Endometrial microvascular endothelial cells (primary cell): ENCODE measurements at regions not wholly inside any gene's neighbourhood (a gene's known extent, or its start where the extent isn't known, plus 50 kb on each side); places are given as distances from the start of the nearest gene placed in this dataset.

Source experiments
- in situ Hi-C: cut with HindIII; loops from 2 replicates; pipeline ENCODE4 v1.10.0; 2017; ENCODE audit warnings: low sequenced_read_pairs, low pct_unique_long_range_greater_than_20kb; ENCODE audit errors: inconsistent ontology term

DNA sequence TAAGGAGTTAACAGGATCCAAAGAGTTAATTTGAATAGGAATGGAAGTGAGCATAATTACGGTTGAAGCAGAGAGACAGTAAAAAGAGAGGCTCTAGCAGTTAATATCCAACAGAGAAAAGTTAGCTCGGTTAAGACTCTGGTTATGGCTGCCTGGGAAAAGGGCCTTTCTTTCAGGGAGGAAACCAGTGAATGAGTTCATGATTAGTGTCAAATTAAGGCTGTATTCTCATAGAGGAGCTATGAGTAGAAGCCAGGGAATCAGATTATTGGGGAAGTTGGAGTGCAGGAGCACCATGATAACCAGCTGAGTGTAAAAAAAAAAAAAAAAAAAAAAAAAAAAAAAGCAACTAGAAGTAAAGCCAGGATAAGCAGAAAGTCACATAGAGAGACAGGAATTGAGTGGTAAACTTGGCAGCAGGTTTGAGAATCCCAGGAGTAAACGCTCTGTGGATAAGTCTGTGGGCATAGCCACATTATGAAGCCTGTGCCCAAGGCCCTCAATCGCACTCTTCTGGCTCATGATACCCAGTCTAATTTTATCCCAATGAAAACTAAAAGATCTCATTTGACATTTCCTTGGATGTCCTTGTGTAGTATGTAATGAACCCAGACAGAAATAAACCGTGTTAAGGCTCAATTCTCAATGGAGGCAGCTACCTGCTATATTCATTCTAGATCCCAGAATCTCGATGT lies 372.6 kb upstream of the MPDZ start:
- in situ Hi-C loops: no loop called here

DNA sequence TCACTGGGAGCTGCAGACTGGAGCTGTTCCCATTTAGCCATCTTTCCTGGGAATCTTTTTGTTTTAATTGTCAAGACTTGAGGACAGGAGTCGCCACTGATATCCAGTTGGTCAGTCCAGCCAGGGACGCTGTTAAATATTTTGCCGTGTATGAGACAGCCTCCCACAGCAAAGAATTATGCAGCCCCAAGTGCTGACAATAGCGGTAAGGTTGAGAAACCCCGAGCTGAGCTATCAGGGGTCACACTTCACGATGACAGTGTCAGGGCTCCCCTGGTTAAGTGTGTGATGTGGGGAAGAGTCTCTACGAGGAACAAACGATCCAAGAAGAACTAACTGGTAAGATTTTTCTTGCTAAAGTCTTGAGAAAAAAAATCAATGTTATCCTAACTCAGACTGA lies 372.0 kb upstream of the MPDZ start:
- in situ Hi-C loops: no loop called here

DNA sequence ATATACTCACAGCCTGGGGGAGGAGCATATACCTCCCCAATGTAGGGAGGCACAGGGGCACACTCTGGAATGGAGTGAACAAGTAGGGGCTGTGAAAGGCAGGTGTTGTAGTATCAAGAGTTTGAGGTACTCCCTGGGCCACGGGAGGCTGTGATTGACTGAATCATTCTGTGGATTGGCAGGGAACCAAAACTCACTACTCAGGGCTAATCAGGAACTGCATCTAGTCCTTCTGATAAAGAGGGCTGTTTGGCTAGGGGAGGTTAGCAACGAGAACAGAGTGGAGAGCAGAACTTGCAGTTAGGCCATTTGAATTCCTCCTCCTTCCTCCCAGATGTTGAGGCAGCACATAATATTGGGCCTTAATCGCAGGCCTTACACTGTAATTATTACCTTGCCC lies 369.2 kb upstream of the MPDZ start:
- in situ Hi-C loops: no loop called here

DNA sequence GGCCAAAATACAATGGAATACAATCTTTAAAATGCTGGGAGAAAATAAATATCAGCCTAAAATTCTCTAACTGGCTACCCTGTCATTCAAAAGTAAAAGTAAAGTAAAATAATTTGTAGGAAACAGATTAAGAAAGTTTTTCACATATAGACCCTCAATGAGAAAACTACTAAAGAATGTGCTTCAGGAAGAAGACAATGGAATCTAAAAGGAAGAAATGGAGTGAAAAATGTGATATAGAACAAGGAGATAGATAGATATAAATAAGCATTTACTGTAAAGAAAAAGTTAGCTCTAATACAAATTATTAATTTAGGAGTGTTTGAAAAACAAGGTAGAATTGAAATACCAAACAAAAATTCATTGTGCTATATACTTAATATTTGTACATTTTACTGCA lies 368.6 kb upstream of the MPDZ start:
- in situ Hi-C loops: no loop called here

DNA sequence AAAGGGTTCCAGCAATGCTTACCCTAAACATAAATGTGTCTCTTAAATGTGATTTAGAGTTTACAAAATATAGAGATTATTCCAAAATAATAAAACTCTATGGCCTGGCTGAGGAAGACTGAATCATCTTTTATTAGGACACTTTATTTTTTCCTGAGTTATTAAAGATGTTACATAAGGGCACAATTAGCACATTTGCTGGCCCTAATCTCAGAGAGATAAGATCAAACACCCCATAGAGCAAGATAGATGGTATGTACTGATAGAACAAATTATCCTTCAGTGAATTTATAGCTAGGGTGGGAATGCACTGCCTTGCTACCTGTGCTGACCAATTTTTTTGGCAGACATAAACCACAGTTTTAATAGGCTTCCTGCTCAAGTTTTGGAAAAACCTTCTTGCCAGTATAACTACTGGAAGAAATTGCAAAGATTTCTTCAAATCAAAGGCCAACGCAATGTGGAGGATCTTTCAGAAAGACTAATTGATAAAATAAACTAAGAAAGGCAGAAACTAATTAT lies 367.1 kb upstream of the MPDZ start:
- in situ Hi-C loops: no loop called here

DNA sequence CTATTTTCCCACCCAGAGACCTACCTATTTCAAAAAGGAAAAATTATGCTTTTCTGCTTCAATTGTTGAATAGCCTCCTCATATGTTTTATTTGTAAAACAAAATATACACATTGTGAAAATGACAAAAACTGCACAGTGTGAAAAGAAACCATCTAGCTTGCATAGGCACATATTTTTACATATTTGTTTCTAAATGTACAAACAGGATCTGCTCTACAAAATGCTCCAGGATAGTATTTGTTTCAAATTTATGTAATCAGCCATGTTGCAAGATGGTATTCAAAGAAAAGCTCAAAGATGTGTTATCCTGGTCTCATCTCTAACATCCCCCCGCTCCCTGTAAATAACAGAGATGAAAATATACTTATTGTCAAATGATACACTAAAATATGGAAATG lies 366.1 kb upstream of the MPDZ start:
- in situ Hi-C loops: no loop called here

DNA sequence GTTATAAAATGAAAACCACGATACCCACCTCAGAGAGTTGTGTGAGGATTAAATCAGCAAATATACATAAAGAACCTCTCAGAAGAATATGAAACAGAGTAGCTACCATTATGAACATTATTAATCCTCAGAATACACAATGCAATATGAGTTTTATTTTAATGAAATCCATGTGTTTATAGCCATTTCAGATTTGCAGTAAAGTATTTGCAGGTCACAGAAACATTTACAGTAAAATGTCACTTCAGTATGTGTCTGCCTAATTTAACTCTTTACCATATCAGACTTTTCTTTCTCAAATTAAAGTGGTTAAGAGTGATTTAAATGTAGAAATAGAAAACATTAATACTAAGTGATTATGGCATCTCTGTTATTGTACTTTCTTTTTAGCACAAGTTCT lies 365.2 kb upstream of the MPDZ start:
- in situ Hi-C loops: no loop called here

DNA sequence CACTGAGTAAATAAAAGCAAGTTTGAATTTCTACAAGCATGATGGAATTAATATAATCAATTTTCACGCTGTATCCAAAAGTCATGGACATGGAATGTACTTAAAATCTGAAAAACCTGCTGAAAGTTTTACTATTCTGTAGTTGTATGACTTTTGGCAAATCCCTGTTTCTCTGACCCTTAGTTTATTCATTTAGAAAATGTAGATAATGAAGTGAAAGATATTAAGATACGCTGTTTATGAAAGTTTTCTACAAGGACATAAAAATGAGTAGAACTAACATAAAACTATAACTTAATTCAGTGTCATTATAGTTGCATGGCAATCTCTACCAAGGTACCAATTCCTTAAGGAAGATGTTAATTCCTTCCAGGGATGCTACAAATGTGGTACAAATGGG lies 363.2 kb upstream of the MPDZ start:
- in situ Hi-C loops: no loop called here

DNA sequence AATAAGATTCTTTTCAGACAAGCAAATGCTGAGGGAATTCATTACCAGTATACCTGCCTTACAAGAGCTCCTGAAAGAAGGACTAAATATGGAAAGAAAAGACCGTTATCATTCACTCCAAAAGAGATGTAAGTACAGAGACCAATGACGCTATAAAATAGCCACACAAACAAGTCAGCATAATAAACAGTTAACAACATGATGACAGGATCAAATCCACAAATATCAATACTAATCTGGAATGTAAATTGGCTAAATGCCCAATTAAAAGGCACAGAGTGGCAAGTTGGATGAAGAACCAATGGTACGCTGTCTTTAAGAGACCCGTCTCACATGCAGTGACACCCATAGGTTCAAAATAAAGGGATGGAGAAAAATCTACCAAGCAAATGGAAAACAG lies 349.6 kb upstream of the MPDZ start:
- in situ Hi-C loops: no loop called here

DNA sequence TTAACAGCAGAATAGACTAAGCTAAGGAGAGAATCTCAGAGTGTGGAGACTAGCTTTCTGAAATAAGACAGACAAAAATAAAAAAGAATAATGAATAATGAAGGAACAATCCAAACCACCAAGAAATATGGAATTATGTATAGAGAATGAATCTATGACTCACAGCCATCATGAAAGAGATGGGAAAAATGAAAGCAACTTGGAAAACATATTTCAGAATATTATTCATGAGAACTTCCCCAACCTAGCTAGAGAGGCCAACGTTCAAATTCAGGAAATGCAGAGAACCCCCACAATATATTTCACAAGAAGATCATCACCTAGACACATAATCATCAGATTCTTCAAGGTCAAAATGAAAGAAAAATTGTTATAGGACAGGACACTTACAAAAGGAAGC lies 349.0 kb upstream of the MPDZ start:
- in situ Hi-C loops: no loop called here

DNA sequence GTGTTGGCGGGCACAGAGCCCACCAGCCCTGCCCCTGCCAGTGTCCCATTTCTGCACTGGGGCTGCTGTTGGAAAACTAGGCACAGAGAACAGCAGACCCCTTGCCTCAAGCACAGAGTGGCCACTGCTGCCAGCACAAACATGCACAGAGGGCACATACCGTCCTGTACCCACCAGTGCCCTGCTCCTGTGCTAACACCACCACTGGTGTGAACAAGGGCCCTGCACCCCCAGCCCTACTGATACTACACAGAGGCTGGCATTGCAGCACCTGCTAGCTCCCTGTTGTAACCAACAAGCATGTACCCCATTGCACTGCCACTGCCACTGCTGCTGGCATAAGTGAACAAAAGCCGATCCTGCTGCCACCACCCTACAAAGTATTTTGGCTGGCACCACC lies 348.0 kb upstream of the MPDZ start:
- in situ Hi-C loops: no loop called here

DNA sequence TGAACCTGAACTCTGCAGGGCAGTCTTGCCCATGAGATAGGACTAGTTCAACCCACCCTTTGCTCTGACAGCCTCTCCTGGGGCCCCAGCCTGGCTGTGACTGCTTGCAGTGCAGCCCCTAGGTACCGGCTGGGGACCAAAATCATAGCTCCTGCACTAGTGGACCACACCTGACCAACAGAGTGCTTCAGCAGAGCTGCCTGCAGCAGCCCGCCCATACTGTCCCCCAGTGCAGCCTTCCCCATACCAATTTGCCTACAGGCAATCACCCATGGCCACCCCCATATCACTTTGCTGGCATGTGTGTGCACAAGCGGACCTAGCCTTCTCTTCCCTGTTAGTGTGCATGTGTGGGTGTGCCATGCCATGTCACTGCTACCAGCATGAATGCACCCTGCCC lies 347.6 kb upstream of the MPDZ start:
- in situ Hi-C loops: no loop called here

DNA sequence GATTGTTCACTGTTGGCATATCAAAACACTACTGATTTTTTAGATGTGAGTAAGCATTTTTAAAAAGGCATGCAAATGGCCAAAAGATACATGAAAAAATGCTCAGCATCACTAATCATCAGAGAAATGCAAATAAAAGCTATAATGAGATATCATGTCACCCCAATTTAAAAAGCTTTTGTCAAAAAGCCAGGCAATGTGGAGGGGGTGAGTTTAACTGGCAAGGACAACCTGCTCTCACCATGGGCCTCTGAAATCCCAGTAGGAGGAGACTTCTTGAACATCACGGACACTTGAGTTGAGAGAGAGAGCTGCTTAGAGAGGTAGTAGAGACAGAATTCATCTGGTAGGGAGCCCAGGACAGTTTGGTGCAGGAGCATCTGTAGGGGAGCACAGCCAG lies 347.1 kb upstream of the MPDZ start:
- in situ Hi-C loops: no loop called here

DNA sequence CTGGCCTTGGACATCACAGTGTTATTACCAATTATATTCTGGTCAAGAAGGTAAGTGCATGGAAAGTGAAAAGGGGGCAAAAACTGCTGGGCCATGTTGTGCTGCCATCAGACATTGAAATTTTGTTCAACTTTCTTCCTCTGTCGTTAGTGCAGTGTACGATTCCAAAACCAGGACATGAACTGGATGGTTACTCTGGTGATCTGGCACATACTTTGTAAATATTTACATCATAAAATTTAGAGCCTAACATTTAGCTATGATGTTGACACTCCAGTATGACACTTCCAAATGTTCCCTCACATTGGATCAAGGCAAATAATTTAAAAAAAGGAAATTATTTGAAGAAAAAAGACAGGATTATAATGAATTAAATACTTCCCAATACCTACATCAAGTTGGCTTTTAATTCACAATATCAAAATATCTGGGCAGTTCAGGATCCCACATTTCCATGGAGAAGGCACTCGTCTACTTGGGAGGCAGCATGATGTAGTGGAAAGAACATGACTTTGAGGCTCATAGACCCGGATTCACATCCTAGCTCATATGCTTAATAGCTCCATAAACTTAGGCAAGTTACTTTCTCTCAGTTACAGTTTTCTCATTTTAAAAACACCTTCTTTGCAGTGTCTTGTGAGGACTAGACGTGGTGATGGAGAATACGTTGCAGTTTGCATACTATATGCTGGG lies 342.5 kb upstream of the MPDZ start:
- in situ Hi-C loops: loop anchor here (25.0 kb wide), 1 partner anchor 110 kb away; no protein-coding TSS in a partner anchor

DNA sequence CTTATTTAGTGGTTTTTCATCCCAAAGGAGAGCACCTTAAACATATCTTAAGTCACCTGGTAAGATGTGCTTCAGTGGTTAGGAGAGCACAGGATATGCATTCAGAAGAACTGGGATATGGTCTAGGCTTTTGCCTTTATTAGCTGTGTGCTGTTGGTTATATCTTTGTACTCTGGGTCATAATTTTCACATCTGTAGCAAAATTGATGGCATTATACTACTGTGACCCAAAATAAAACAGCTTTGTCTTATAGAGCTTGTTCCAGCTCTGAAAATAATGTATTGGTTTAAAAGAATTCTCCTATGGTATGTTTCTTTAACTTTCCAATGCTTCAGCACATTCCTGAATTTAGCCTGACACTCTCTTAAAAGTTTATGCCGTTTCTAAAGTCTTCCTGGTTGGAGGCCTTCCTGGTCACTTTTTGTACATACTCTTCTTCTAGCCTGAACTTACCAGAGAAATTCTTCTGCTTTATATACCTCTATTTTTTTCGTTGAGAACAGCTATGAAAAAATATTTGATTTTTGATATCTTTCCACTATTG lies 337.1 kb upstream of the MPDZ start:
- in situ Hi-C loops: loop anchor here (25.0 kb wide), 1 partner anchor 104 kb away; no protein-coding TSS in a partner anchor

DNA sequence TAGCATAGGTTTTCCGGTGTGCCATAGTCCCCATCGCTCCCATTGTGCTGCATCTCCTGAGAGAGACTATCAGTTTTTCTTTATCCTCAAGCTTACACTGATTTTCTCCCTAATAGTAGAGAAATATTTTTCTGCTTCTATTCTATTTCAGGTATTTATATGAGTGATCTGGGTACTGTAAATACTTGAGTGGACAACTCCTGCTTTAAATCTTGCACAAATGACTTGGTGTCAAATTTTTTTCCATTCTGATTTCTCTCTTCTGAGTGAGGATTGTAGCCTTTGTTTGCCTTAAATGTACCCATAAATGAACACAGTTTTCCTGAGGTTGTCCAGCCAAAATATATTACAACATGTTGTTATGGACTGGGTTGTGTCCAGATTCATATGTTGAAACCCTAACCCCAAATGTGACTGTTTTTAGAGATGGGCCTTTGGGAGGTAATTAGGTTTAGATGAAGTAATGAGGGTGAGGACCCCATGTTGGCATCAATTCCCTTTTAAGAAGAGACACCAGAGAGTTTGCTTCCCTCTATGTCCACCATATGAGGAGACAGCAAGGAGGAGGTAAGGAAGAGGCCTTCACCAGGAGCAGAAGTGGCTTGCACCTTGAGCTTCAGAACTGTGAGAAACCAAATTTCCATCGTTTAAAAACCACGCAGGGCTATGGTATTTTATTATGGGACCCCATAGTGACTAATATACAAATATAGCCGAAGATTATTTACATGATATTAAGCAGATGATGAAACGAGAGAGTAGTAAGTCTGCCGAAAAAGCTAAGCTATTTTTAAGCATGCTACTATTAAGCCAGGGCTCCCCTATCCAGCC lies 336.4 kb upstream of the MPDZ start:
- in situ Hi-C loops: loop anchor here (25.0 kb wide), 1 partner anchor 104 kb away; no protein-coding TSS in a partner anchor

DNA sequence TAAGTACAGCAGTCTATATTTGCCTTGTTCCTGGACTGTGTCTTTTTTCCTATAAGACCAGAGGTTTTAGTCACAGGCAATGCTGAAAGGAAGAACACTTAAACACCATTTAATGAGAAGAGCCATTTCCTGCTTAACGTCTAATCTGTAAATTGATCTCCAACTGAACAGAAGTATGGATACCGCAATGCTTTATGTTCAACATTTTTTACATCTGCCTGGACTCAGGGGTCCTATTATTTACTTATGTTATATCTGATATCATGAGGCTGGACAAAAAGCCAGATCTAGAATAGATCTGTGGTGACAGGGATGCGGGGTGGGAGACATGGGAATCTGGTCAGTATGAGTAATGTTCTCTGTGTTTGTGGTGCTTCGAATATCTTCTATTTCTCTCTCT lies 334.6 kb upstream of the MPDZ start:
- in situ Hi-C loops: loop anchor here (25.0 kb wide), 1 partner anchor 102 kb away; no protein-coding TSS in a partner anchor

DNA sequence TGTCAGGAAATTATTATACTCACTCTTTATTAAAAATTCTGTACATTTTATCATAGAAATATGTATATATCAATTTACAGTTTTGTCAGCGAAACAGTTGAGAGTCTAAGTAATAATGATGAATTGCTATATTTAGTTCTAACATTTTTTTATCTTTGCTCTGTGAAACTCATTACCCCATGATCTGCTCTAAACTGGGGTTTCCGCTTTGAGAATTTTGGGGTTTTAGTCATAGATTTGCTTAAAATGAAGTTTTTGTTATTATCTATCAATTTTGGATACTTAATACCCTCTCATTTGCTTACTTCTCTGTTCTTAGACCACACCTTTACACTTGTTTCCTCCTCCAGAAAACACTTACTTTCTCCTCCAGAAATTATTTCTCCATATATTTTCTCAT lies 333.8 kb upstream of the MPDZ start:
- in situ Hi-C loops: loop anchor here (25.0 kb wide), 1 partner anchor 101 kb away; no protein-coding TSS in a partner anchor

DNA sequence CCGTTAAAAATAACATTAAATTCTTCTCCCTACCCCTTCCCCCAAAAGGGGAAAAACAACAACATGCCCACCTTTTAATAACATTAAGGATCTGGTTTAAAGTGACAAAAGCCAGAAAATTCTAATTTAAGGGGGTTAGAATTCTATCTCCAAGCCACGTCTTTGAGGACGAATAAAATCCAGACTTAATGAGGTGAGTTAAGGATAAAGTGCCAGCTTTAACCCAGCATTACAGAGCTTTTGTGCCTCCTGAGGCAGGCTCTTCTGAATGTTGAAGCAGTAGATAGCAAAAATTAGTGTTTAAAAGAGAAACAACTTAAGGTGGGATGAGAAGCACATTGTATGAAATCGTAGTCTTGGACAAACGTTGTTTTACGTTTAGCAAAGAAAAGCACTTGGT lies 329.0 kb upstream of the MPDZ start:
- in situ Hi-C loops: loop anchor here (25.0 kb wide), 1 partner anchor 96 kb away; no protein-coding TSS in a partner anchor
